22Rv1 (cell line): ENCODE measurements at regions not wholly inside any gene's neighbourhood (a gene's known extent, or its start where the extent isn't known, plus 50 kb on each side); places are given as distances from the start of the nearest gene placed in this dataset.

ENCODE experiments used
- ZFX ChIP-seq: fragments of 450-650 bp; IDR thresholded peaks from 2 replicates; pipeline ENCODE4 v1.6.1; 2017; ENCODE audit warnings: antibody characterized with exemption, borderline replicate concordance
- TF ChIP-seq, protein P1 (sequence below): fragments of 450-650 bp; IDR thresholded peaks from 2 replicates; pipeline ENCODE4 v1.5.1; 2017; ENCODE audit warnings: mild to moderate bottlenecking

DNA sequence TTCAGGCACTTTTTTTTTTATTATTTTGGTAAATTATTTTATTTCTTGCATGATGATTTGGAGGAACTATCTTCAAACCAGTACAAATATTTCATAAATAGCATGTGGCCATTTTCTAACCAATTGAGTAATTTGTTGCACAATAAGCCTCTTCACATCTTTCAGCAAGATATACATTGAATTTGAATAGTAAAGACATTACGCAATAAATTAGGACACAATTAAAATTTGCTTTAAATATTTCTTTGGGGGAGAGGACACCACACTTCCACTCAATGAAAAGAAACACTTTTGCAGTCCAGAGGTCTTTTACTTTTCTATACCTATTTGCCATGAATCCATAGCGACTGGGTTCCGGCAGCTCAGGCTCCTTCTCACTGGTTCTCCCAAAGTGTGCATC, 762.6 kb upstream of the GOLIM4 start:
- TF ChIP-seq, protein P1, sequence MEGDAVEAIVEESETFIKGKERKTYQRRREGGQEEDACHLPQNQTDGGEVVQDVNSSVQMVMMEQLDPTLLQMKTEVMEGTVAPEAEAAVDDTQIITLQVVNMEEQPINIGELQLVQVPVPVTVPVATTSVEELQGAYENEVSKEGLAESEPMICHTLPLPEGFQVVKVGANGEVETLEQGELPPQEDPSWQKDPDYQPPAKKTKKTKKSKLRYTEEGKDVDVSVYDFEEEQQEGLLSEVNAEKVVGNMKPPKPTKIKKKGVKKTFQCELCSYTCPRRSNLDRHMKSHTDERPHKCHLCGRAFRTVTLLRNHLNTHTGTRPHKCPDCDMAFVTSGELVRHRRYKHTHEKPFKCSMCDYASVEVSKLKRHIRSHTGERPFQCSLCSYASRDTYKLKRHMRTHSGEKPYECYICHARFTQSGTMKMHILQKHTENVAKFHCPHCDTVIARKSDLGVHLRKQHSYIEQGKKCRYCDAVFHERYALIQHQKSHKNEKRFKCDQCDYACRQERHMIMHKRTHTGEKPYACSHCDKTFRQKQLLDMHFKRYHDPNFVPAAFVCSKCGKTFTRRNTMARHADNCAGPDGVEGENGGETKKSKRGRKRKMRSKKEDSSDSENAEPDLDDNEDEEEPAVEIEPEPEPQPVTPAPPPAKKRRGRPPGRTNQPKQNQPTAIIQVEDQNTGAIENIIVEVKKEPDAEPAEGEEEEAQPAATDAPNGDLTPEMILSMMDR = no peak
- no peak for TF ChIP-seq ZFX
